ENCODE measurements at regions not wholly inside any gene's neighbourhood (a gene's known extent, or its start where the extent isn't known, plus 50 kb on each side); places are given as distances from the start of the nearest gene placed in this dataset.

- no peak overlapping the region for H3K9ac ChIP-seq (ENCODE audit: low read depth, low read length, poor library complexity)
- DNase-seq (ENCODE audit: low spot score) = no peak
- H4K91ac ChIP-seq (ENCODE audit: low read depth, low read length, poor library complexity) = no peak overlapping the region
- no peaks in the 10 kb centered on the region for H3K4me1 ChIP-seq (ENCODE audit: control insufficient read depth in 2 of 2, insufficient read depth in 1 of 2, low read depth in 1 of 2, low read length in 2 of 2)
- no peak overlapping the region for H2AFZ ChIP-seq (ENCODE audit: low read length)
- no peak overlapping the region for H2BK120ac ChIP-seq (ENCODE audit: low read depth, low read length)
- no peaks in the 10 kb centered on the region for H3K9me3 ChIP-seq (replicated peaks in 1 of 2; ENCODE audit: control insufficient read depth in 2 of 2, insufficient read depth in 1 of 2, low read depth in 1 of 2, low read length in 2 of 2)
- no peak overlapping the region for H2AK5ac ChIP-seq (ENCODE audit: low read depth, low read length)
- no peak overlapping the region for H3K23ac ChIP-seq (ENCODE audit: low read depth, low read length, poor library complexity)
- H3K4me2 ChIP-seq (ENCODE audit: insufficient read depth, low read length, poor library complexity, severe bottlenecking) = no peak overlapping the region
- no peak overlapping the region for H2BK5ac ChIP-seq (ENCODE audit: low read length)
- no peak overlapping the region for H4K8ac ChIP-seq (ENCODE audit: low read depth, low read length)
- no peak overlapping the region for H2BK15ac ChIP-seq (ENCODE audit: low read length)
- no peak overlapping the region for H3K14ac ChIP-seq (ENCODE audit: low read length)
- no peak overlapping the region for H3K4ac ChIP-seq (ENCODE audit: low read length)
- H3K18ac ChIP-seq (ENCODE audit: low read length) = no peak overlapping the region
- no peaks in the 10 kb centered on the region for H3K36me3 ChIP-seq (replicated peaks in 1 of 2; ENCODE audit: control insufficient read depth in 2 of 2, insufficient read depth in 2 of 2, low read length in 2 of 2)
- no peak overlapping the region for H3K4me3 ChIP-seq (ENCODE audit: low read length in 2 of 2)
- no peak overlapping the region for H2BK12ac ChIP-seq (ENCODE audit: low read length)
- no peaks in the 10 kb centered on the region for H3K79me1 ChIP-seq (ENCODE audit: low read depth, low read length)
- H3K27me3 ChIP-seq (ENCODE audit: control insufficient read depth in 3 of 3, insufficient read depth in 3 of 3, low read depth in 1 of 3, low read length in 3 of 3) = no peaks in the 10 kb centered on the region
- no CpG with 5 or more reads among the region's 2 CpGs for WGBS, 2 donors (ENCODE audit: extremely low coverage in 2 of 2, insufficient read length in 2 of 2, insufficient replicate concordance in 1 of 2)
- H3K27ac ChIP-seq (replicated peaks; ENCODE audit: low read length) = no peak overlapping the region
Observed at GRCh38 chr3:159144472-159144871, 342.6 kb downstream of the MFSD1 start.

- Histone ChIP-seq H3K4me3 (ENCODE audit: low read length in 2 of 2) (no peak overlapping the region), H3K9ac (ENCODE audit: low read depth, low read length, poor library complexity) (no peak overlapping the region), H3K27ac (replicated peaks; ENCODE audit: low read length) (no peak overlapping the region), H2BK15ac (ENCODE audit: low read length) (no peak overlapping the region), H3K4me1 (ENCODE audit: control insufficient read depth in 2 of 2, insufficient read depth in 1 of 2, low read depth in 1 of 2, low read length in 2 of 2) (peaks cover 0 to 3% of the 10 kb centered on the region in 2 donors), H3K27me3 (ENCODE audit: control insufficient read depth in 3 of 3, insufficient read depth in 3 of 3, low read depth in 1 of 3, low read length in 3 of 3) (no peaks in the 10 kb centered on the region), H4K8ac (ENCODE audit: low read depth, low read length) (no peak overlapping the region), H3K23ac (ENCODE audit: low read depth, low read length, poor library complexity) (no peak overlapping the region), H3K79me1 (ENCODE audit: low read depth, low read length) (no peaks in the 10 kb centered on the region), H3K4ac (ENCODE audit: low read length) (no peak overlapping the region), H2AFZ (ENCODE audit: low read length) (no peak overlapping the region), H3K14ac (ENCODE audit: low read length) (no peak overlapping the region), H3K4me2 (ENCODE audit: insufficient read depth, low read length, poor library complexity, severe bottlenecking) (no peak overlapping the region), H2AK5ac (ENCODE audit: low read depth, low read length) (no peak overlapping the region), H3K18ac (ENCODE audit: low read length) (no peak overlapping the region), H2BK120ac (ENCODE audit: low read depth, low read length) (no peak overlapping the region), H3K9me3 (replicated peaks in 1 of 2; ENCODE audit: control insufficient read depth in 2 of 2, insufficient read depth in 1 of 2, low read depth in 1 of 2, low read length in 2 of 2) (no peaks in the 10 kb centered on the region), H4K91ac (ENCODE audit: low read depth, low read length, poor library complexity) (no peak overlapping the region), H2BK12ac (ENCODE audit: low read length) (no peak overlapping the region), H2BK5ac (ENCODE audit: low read length) (no peak overlapping the region), H3K36me3 (replicated peaks in 1 of 2; ENCODE audit: control insufficient read depth in 2 of 2, insufficient read depth in 2 of 2, low read length in 2 of 2) (no peaks in the 10 kb centered on the region)
- DNase-seq (ENCODE audit: low spot score) = no peak
Observed at GRCh38 chr3:159144891-159145290, 343.0 kb downstream of the MFSD1 start.

- no peak overlapping the region for H3K9ac ChIP-seq (ENCODE audit: low read depth, low read length, poor library complexity)
Observed at GRCh38 chr3:159146392-159146791, 344.5 kb downstream of the MFSD1 start.

GRCh38 chr3:159146856-159147435, 345.1 kb downstream of the MFSD1 start:
- WGBS, 2 donors (ENCODE audit: extremely low coverage in 2 of 2, insufficient read length in 2 of 2, insufficient replicate concordance in 1 of 2) = no CpG with 5 or more reads among the region's 4 CpGs
- Histone ChIP-seq H3K27ac (replicated peaks; ENCODE audit: low read length) (no peak overlapping the region), H3K4me1 (ENCODE audit: control insufficient read depth in 2 of 2, insufficient read depth in 1 of 2, low read depth in 1 of 2, low read length in 2 of 2) (peaks cover 0 to 12% of the 10 kb centered on the region in 2 donors)

More at GRCh38 chr3:159146392-159146791, 344.5 kb downstream of the MFSD1 start:
- H2BK120ac ChIP-seq (ENCODE audit: low read depth, low read length) = no peak overlapping the region
- no peak overlapping the region for H3K4me3 ChIP-seq (ENCODE audit: low read length in 2 of 2)
- H3K27ac ChIP-seq (replicated peaks; ENCODE audit: low read length) = no peak overlapping the region
- H2BK12ac ChIP-seq (ENCODE audit: low read length) = no peak overlapping the region
- no peak for DNase-seq (ENCODE audit: low spot score)
- WGBS, 2 donors (ENCODE audit: extremely low coverage in 2 of 2, insufficient read length in 2 of 2, insufficient replicate concordance in 1 of 2) = no CpG with 5 or more reads among the region's 3 CpGs
- no peak overlapping the region for H2AFZ ChIP-seq (ENCODE audit: low read length)
- H3K4me1 ChIP-seq (ENCODE audit: control insufficient read depth in 2 of 2, insufficient read depth in 1 of 2, low read depth in 1 of 2, low read length in 2 of 2) = peaks cover 0 to 12% of the 10 kb centered on the region in 2 donors
- no peak overlapping the region for H3K18ac ChIP-seq (ENCODE audit: low read length)
- H4K8ac ChIP-seq (ENCODE audit: low read depth, low read length) = no peak overlapping the region
- no peak overlapping the region for H3K4me2 ChIP-seq (ENCODE audit: insufficient read depth, low read length, poor library complexity, severe bottlenecking)
- no peaks in the 10 kb centered on the region for H3K27me3 ChIP-seq (ENCODE audit: control insufficient read depth in 3 of 3, insufficient read depth in 3 of 3, low read depth in 1 of 3, low read length in 3 of 3)
- no peak overlapping the region for H2BK5ac ChIP-seq (ENCODE audit: low read length)
- H3K14ac ChIP-seq (ENCODE audit: low read length) = no peak overlapping the region
- H3K79me1 ChIP-seq (ENCODE audit: low read depth, low read length) = no peaks in the 10 kb centered on the region
- no peaks in the 10 kb centered on the region for H3K36me3 ChIP-seq (replicated peaks in 1 of 2; ENCODE audit: control insufficient read depth in 2 of 2, insufficient read depth in 2 of 2, low read length in 2 of 2)
- no peak overlapping the region for H2AK5ac ChIP-seq (ENCODE audit: low read depth, low read length)
- H4K91ac ChIP-seq (ENCODE audit: low read depth, low read length, poor library complexity) = no peak overlapping the region
- H3K4ac ChIP-seq (ENCODE audit: low read length) = no peak overlapping the region
- no peaks in the 10 kb centered on the region for H3K9me3 ChIP-seq (replicated peaks in 1 of 2; ENCODE audit: control insufficient read depth in 2 of 2, insufficient read depth in 1 of 2, low read depth in 1 of 2, low read length in 2 of 2)
- no peak overlapping the region for H2BK15ac ChIP-seq (ENCODE audit: low read length)
- no peak overlapping the region for H3K23ac ChIP-seq (ENCODE audit: low read depth, low read length, poor library complexity)

More at GRCh38 chr3:159146856-159147435, 345.1 kb downstream of the MFSD1 start:
- H3K4me2 ChIP-seq (ENCODE audit: insufficient read depth, low read length, poor library complexity, severe bottlenecking) = no peak overlapping the region
- no peaks in the 10 kb centered on the region for H3K36me3 ChIP-seq (replicated peaks in 1 of 2; ENCODE audit: control insufficient read depth in 2 of 2, insufficient read depth in 2 of 2, low read length in 2 of 2)
- H2AFZ ChIP-seq (ENCODE audit: low read length) = no peak overlapping the region
- H3K9me3 ChIP-seq (replicated peaks in 1 of 2; ENCODE audit: control insufficient read depth in 2 of 2, insufficient read depth in 1 of 2, low read depth in 1 of 2, low read length in 2 of 2) = no peaks in the 10 kb centered on the region
- no peak overlapping the region for H4K91ac ChIP-seq (ENCODE audit: low read depth, low read length, poor library complexity)
- no peak overlapping the region for H3K4me3 ChIP-seq (ENCODE audit: low read length in 2 of 2)
- H2BK15ac ChIP-seq (ENCODE audit: low read length) = no peak overlapping the region
- no peak overlapping the region for H3K14ac ChIP-seq (ENCODE audit: low read length)
- no peak overlapping the region for H4K8ac ChIP-seq (ENCODE audit: low read depth, low read length)
- no peak overlapping the region for H2BK12ac ChIP-seq (ENCODE audit: low read length)
- no peaks in the 10 kb centered on the region for H3K27me3 ChIP-seq (ENCODE audit: control insufficient read depth in 3 of 3, insufficient read depth in 3 of 3, low read depth in 1 of 3, low read length in 3 of 3)
- no peak overlapping the region for H2BK120ac ChIP-seq (ENCODE audit: low read depth, low read length)
- H3K4ac ChIP-seq (ENCODE audit: low read length) = no peak overlapping the region
- H2BK5ac ChIP-seq (ENCODE audit: low read length) = no peak overlapping the region
- no peak overlapping the region for H3K9ac ChIP-seq (ENCODE audit: low read depth, low read length, poor library complexity)
- H3K23ac ChIP-seq (ENCODE audit: low read depth, low read length, poor library complexity) = no peak overlapping the region
- no peak overlapping the region for H2AK5ac ChIP-seq (ENCODE audit: low read depth, low read length)
- no peaks in the 10 kb centered on the region for H3K79me1 ChIP-seq (ENCODE audit: low read depth, low read length)
- no peak overlapping the region for H3K18ac ChIP-seq (ENCODE audit: low read length)
- no peak for DNase-seq (ENCODE audit: low spot score)

All from neuronal stem cell (in vitro differentiated cells).